Body of pancreas (tissue), 4 donors: ENCODE measurements at regions not wholly inside any gene's neighbourhood (a gene's known extent, or its start where the extent isn't known, plus 50 kb on each side); places are given as distances from the start of the nearest gene placed in this dataset.

Source experiments
- ATAC-seq: fragments of 150-250 bp; one replicate; pipeline ENCODE4 v1.9.1; 2016
- DNase-seq, 4 donors: peaks; one replicate each; pipeline ENCODE4 v3.0.0-alpha.2; 2019
- H3K27ac ChIP-seq, 4 donors: fragments of 200-600 bp; sonication (generic); 1 replicate in 3 of 4; 2 replicates in 1 of 4; pipeline versions ENCODE4 v1.5.1 to v1.6.1; 2016 to 2019; ENCODE audit warnings: mild to moderate bottlenecking in 1 of 4, mixed read lengths in 1 of 4, moderate library complexity in 1 of 4
- H3K27me3 ChIP-seq, 2 donors: fragments of 200-600 bp; sonication (generic); one replicate each; pipeline ENCODE4 v1.6.0; 2016; ENCODE audit warnings: mild to moderate bottlenecking in 1 of 2
- H3K36me3 ChIP-seq, 2 donors: fragments of 200-600 bp; sonication (generic); replicated peaks in 1 of 2; 2 replicates each; pipeline ENCODE4 v1.5.1; 2016; ENCODE audit warnings: low read depth in 2 of 2; ENCODE audit not compliant: insufficient read depth in 1 of 2
- H3K4me1 ChIP-seq: fragments of 200-600 bp; sonication (generic); one replicate; pipeline ENCODE4 v1.6.0; 2016
- H3K4me3 ChIP-seq, 2 donors: fragments of 200-600 bp; sonication (generic); 1 replicate in 1 of 2; 2 replicates in 1 of 2; pipeline ENCODE4 v1.5.1; 2016 to 2019
- H3K9me3 ChIP-seq, 3 donors: fragments of 200-600 bp; sonication (generic); 1 replicate in 2 of 3; 2 replicates in 1 of 3; pipeline ENCODE4 v1.5.1; 2016
- POLR2A ChIP-seq, 3 donors: fragments of 450-650 bp; IDR thresholded peaks; one replicate each; pipeline ENCODE4 v1.6.1; 2016; ENCODE audit warnings: antibody characterized with exemption in 3 of 3, mild to moderate bottlenecking in 2 of 3
- WGBS, 2 donors: methylation state at CpG; one replicate each; pipeline ENCODE4 v1.1.5; 2017; 5-methylcytosine and 5-hydroxymethylcytosine counted together
- intact Hi-C: fragments of 100-400 bp; cut with DNase I; formaldehyde crosslinking; loops from one replicate; pipeline ENCODE4 v1.15.1; 2023
- TF ChIP-seq, protein P1 (sequence below), 7 experiments: fragments of 450-650 bp in 4 of 7; fragments of 200-600 bp in 3 of 7; sonication (generic) in 3 of 7; IDR thresholded peaks; one replicate each; pipeline ENCODE4 v1.5.1; 2016 to 2019; ENCODE audit warnings: antibody characterized with exemption in 7 of 7

DNA sequence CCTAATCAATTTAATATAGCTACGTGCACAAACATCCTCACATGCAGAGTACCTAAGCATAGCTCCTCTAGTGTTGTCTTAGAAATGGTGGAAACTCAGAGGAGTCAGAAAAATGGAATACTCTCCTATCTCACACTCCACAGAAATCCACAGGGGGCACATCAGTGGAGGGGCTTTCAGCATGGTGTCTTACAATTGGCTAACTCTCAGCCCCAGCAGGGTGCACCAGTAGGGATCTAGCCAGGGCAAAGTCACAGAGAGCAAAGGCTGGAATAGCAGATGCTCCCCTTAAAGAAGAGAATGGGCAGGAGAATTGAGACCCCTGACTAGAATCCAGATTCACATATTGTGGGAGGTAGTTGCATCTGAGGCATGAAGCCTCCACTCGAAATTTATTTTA, 135.7 kb downstream of the MAIP1 start:
- ATAC-seq (no peak), DNase-seq (no peak)
- H3K27ac ChIP-seq, result no peak overlapping the region
- H3K36me3 ChIP-seq, result no peaks in the 10 kb centered on the region
- no peaks in the 10 kb centered on the region for H3K4me1 ChIP-seq
- H3K4me3 ChIP-seq, result no peak overlapping the region
- intact Hi-C loops, result no loop called here
- H3K9me3 ChIP-seq, result no peaks in the 10 kb centered on the region
- WGBS, 2 donors, result 83 to 85% methylated on average over 2 of the region's 2 CpGs
- H3K27me3 ChIP-seq, result no peaks in the 10 kb centered on the region
- TF ChIP-seq, protein P1, sequence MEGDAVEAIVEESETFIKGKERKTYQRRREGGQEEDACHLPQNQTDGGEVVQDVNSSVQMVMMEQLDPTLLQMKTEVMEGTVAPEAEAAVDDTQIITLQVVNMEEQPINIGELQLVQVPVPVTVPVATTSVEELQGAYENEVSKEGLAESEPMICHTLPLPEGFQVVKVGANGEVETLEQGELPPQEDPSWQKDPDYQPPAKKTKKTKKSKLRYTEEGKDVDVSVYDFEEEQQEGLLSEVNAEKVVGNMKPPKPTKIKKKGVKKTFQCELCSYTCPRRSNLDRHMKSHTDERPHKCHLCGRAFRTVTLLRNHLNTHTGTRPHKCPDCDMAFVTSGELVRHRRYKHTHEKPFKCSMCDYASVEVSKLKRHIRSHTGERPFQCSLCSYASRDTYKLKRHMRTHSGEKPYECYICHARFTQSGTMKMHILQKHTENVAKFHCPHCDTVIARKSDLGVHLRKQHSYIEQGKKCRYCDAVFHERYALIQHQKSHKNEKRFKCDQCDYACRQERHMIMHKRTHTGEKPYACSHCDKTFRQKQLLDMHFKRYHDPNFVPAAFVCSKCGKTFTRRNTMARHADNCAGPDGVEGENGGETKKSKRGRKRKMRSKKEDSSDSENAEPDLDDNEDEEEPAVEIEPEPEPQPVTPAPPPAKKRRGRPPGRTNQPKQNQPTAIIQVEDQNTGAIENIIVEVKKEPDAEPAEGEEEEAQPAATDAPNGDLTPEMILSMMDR (IDR thresholded peaks at IDR 0.05), result no peak
- TF ChIP-seq POLR2A (IDR thresholded peaks at IDR 0.05), result no peak

DNA sequence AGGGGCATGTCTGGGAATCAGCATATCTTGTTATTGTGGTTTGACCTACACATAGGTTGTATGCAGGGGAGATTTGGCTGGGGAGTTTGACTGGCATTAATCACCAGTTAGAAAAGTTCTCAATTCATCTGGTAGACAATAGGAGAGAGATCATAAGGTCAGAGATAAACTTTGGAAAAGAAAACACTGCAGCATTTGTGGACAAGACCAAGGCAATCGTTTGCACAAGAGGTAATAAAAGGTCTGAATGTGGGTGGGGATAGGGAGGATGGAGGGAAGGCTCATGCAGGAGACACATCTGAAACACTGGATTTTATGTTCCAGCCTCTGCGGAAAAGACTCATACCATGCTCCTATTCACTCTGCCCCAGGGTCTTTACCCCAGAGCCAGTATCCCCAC, 136.9 kb downstream of the MAIP1 start:
- intact Hi-C loops, result no loop called here
- no peak for TF ChIP-seq POLR2A (IDR thresholded peaks at IDR 0.05)
- TF ChIP-seq, protein P1 (IDR thresholded peaks at IDR 0.05), result no peak
- H3K4me3 ChIP-seq, result no peak overlapping the region
- H3K27me3 ChIP-seq, result no peaks in the 10 kb centered on the region
- DNase-seq, result no peak
- WGBS, 2 donors, result 52% methylated on average over 2 of the region's 2 CpGs
- no peaks in the 10 kb centered on the region for H3K4me1 ChIP-seq
- no peak for ATAC-seq
- no peak overlapping the region for H3K27ac ChIP-seq
- no peaks in the 10 kb centered on the region for H3K9me3 ChIP-seq
- no peaks in the 10 kb centered on the region for H3K36me3 ChIP-seq

DNA sequence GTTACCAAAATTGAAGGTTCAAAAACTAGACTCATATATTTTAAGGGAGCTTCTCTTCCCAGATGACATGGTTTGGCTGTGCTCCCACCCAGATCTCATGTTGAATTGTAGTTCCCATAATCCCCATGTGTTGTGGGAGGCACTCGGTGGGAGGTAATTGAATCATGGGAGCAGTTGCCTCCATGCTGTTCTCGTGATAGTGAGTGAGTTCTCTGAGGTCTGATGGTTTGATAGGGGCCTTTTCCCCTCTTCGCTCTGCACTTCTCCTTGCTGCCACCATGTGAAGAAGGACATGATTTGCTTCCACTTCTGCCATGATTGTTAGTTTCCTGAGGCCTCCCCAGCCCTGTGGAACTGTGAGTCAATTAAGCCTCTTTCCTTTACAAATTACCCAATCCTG, 140.1 kb downstream of the MAIP1 start:
- H3K27ac ChIP-seq, result no peak overlapping the region
- TF ChIP-seq POLR2A (IDR thresholded peaks at IDR 0.05), result no peak
- TF ChIP-seq, protein P1 (IDR thresholded peaks at IDR 0.05), result no peak
- H3K4me1 ChIP-seq, result no peaks in the 10 kb centered on the region
- H3K36me3 ChIP-seq, result no peaks in the 10 kb centered on the region
- intact Hi-C loops, result no loop called here
- no peaks in the 10 kb centered on the region for H3K9me3 ChIP-seq
- WGBS, 2 donors, result 78 to 95% methylated on average over 3 of the region's 3 CpGs
- H3K4me3 ChIP-seq, result no peak overlapping the region
- ATAC-seq (no peak), DNase-seq (no peak)
- no peaks in the 10 kb centered on the region for H3K27me3 ChIP-seq

DNA sequence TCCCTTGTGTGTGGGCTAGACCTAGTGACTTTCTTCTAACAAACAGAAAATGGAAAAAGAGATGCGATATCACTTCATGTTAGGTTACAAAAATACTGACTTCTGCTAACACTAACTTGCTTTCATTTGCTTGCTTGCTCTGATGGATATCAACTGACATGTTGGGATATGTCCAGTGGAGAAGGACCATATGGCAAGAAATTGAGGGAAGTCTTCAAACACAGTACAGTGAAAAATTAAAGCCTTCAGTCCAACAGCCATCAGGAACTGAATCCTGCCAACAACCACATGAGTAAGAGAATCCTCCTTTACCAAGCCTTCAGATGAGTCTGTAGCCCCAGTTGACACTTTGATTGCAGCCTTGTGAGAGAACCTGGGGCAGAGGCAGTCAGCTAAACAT, 143.9 kb downstream of the MAIP1 start:
- no peak for TF ChIP-seq POLR2A (IDR thresholded peaks at IDR 0.05)
- TF ChIP-seq, protein P1 (IDR thresholded peaks at IDR 0.05), result no peak
- no peaks in the 10 kb centered on the region for H3K27me3 ChIP-seq
- no peak overlapping the region for H3K27ac ChIP-seq
- no peak for ATAC-seq
- DNase-seq, result no peak
- no peaks in the 10 kb centered on the region for H3K9me3 ChIP-seq
- 95 to 100% methylated on average over 1 of the region's 1 CpG for WGBS, 2 donors
- no peaks in the 10 kb centered on the region for H3K36me3 ChIP-seq
- intact Hi-C loops, result no loop called here
- H3K4me3 ChIP-seq, result no peak overlapping the region
- H3K4me1 ChIP-seq, result no peaks in the 10 kb centered on the region

DNA sequence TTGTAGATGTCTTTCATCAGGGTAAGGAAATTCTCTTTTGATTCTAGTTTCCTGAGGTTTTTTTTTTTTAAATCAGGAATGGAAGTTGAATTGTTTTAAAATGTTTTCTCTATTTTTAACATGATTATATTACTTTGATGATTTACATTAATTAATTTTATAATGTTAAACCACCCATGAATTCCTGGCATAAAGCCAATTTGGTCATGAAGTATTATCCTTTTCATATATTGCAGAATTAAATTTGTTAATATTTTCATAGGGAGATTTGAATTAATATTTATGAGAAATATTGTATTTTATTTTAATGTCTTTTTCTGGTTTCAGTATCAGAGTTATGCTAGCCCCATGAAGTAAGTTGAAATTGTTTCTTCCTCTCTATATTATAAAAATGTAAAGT, 144.6 kb downstream of the MAIP1 start:
- no peaks in the 10 kb centered on the region for H3K36me3 ChIP-seq
- H3K4me1 ChIP-seq, result no peaks in the 10 kb centered on the region
- no peak for ATAC-seq
- DNase-seq, result no peak
- no peaks in the 10 kb centered on the region for H3K9me3 ChIP-seq
- intact Hi-C loops, result no loop called here
- H3K4me3 ChIP-seq, result no peak overlapping the region
- H3K27ac ChIP-seq, result no peak overlapping the region
- TF ChIP-seq, protein P1 (IDR thresholded peaks at IDR 0.05), result no peak
- TF ChIP-seq POLR2A (IDR thresholded peaks at IDR 0.05), result no peak
- H3K27me3 ChIP-seq, result no peaks in the 10 kb centered on the region
